Sigmoid colon (tissue), 6 donors: ENCODE measurements at regions not wholly inside any gene's neighbourhood (a gene's known extent, or its start where the extent isn't known, plus 50 kb on each side); places are given as distances from the start of the nearest gene placed in this dataset.

Experiments
- DNase-seq: peaks from one replicate; pipeline ENCODE4 v3.0.0-alpha.2; 2019
- H3K27ac ChIP-seq, 4 donors: fragments of 200-600 bp; sonication (generic); one replicate each; pipeline ENCODE4 v1.5.1; 2016 to 2019; ENCODE audit warnings: mild to moderate bottlenecking in 1 of 4
- H3K27me3 ChIP-seq, 3 donors: fragments of 200-600 bp; sonication (generic); one replicate each; pipeline ENCODE4 v1.5.1; 2019; ENCODE audit warnings: mild to moderate bottlenecking in 1 of 3
- H3K36me3 ChIP-seq, 4 donors: fragments of 200-600 bp; sonication (generic); one replicate each; pipeline ENCODE4 v1.5.1; 2016 to 2019
- H3K4me1 ChIP-seq, 4 donors: fragments of 200-600 bp; sonication (generic); one replicate each; pipeline ENCODE4 v1.5.1; 2017 to 2019
- H3K4me3 ChIP-seq, 4 donors: fragments of 200-600 bp; sonication (generic); one replicate each; pipeline ENCODE4 v1.5.1; 2017 to 2019; ENCODE audit warnings: mild to moderate bottlenecking in 2 of 4, moderate library complexity in 1 of 4
- H3K9me3 ChIP-seq, 4 donors: fragments of 200-600 bp in 3 of 4; sonication (generic) in 3 of 4; one replicate each; pipeline versions ENCODE4 v1.5.1 to v1.6.1; 2013 to 2019
- CTCF ChIP-seq, 4 experiments: fragments of 450-650 bp in 3 of 4; fragments of 200-600 bp in 1 of 4; IDR thresholded peaks; one replicate each; pipeline ENCODE4 v1.5.1; 2016 to 2019; ENCODE audit warnings: antibody characterized with exemption in 4 of 4, mild to moderate bottlenecking in 3 of 4, moderate library complexity in 2 of 4
- EP300 ChIP-seq, 4 donors: sonication (generic); formaldehyde crosslinking; IDR thresholded peaks; one replicate each; pipeline ENCODE4 v1.6.1; 2017; ENCODE audit warnings: antibody characterized with exemption in 4 of 4
- POLR2A ChIP-seq, 2 donors: fragments of 450-650 bp; IDR thresholded peaks; one replicate each; pipeline ENCODE4 v1.6.1; 2016; ENCODE audit warnings: antibody characterized with exemption in 2 of 2, mild to moderate bottlenecking in 2 of 2, moderate library complexity in 2 of 2
- POLR2AphosphoS5 ChIP-seq, 4 donors: sonication (generic); formaldehyde crosslinking; IDR thresholded peaks; one replicate each; pipeline ENCODE4 v1.6.1; 2017; ENCODE audit warnings: antibody characterized with exemption in 4 of 4
- WGBS, 2 donors: extraction: QIAGEN DNeasy Blood & Tissue Kit; methylation state at CpG; one replicate each; pipeline ENCODE4 v1.1.7; 2013; 5-methylcytosine and 5-hydroxymethylcytosine counted together
- intact Hi-C: fragments of 100-400 bp; cut with DNase I; formaldehyde crosslinking; loops from one replicate; pipeline ENCODE4 v1.15.1; 2023
- donor health status: healthy with polysubstance abuse.
- donor health status: healthy.

DNA sequence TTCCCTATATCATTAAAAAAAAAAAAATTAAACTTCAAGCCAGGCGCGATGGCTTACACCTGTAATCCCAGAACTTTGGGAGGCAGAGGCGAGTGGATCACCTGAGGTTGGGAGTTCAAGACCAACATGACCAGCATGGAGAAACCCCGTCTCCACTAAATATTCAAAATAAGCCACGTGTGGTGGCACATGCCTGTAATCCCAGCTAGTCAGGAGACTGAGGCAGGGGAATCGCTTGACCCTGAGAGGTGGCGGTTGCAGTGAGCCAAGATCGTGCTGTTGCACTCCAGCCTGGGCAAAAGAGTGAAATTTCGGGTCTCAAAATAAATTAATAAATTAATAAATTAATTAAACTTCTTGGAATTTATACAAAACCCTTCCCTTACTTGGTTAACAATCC lies 358.6 kb upstream of the CDH9 start:
- no peaks in the 10 kb centered on the region for H3K9me3 ChIP-seq
- no peaks in the 10 kb centered on the region for H3K27me3 ChIP-seq
- no peak for TF ChIP-seq POLR2A (IDR thresholded peaks at IDR 0.05)
- no peak overlapping the region for H3K27ac ChIP-seq
- no peak for DNase-seq
- no peaks in the 10 kb centered on the region for H3K36me3 ChIP-seq
- 91 to 94% methylated on average over 9 of the region's 9 CpGs for WGBS, 2 donors
- no peak overlapping the region for H3K4me3 ChIP-seq
- intact Hi-C loops = no loop called here
- H3K4me1 ChIP-seq = no peaks in the 10 kb centered on the region

DNA sequence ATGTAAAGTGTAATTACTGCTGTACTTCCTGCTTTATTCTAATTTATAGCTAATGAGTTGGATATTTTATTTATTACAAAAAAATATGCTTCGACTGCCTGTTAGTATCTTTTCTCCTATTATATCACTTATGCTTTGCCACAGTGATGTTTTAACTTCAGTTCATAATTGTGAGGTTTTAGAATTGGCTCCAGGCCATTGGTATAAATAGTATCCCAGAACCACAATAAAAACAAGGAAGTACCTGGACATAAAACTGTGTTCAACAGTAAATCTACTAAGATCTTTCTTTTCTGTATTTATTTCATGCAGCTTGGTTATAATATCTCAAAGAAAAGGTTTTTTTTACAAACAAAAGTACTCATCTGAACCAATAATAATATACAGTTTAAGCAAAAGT lies 354.3 kb upstream of the CDH9 start:
- Histone ChIP-seq H3K9me3 (no peaks in the 10 kb centered on the region), H3K36me3 (no peaks in the 10 kb centered on the region), H3K4me1 (no peaks in the 10 kb centered on the region), H3K27ac (no peak overlapping the region), H3K4me3 (no peak overlapping the region), H3K27me3 (no peaks in the 10 kb centered on the region)
- intact Hi-C loops = no loop called here
- DNase-seq = no peak
- TF ChIP-seq CTCF (IDR thresholded peaks at IDR 0.05) (no peak), POLR2A (IDR thresholded peaks at IDR 0.05) (no peak), POLR2AphosphoS5 (IDR thresholded peaks at IDR 0.05) (no peak)
- 45 to 71% methylated on average over 1 of the region's 1 CpG for WGBS, 2 donors

DNA sequence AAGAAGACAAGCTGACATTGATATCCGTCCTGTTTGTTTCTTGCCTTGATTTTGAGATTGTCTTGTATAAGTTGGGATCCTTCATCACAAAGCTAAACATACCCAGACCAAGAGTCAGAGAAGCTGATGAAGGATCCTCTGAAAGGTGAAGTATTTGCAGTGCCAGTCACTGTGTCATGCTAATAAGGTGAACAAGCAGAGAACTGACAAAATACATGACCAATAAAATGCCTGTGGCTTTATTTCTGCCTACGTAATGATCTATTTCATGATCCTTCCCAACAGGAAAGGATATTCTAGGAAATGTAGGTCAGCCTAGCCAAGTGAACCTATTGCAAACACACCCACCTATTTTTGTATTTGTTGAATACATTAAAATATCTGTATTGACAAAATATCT lies 351.3 kb upstream of the CDH9 start:
- no peaks in the 10 kb centered on the region for H3K36me3 ChIP-seq
- WGBS, 2 donors = 85 to 87% methylated on average over 2 of the region's 2 CpGs
- intact Hi-C loops = no loop called here
- H3K9me3 ChIP-seq = no peaks in the 10 kb centered on the region
- no peak for DNase-seq
- TF ChIP-seq POLR2AphosphoS5 (IDR thresholded peaks at IDR 0.05) (no peak), POLR2A (IDR thresholded peaks at IDR 0.05) (no peak), CTCF (IDR thresholded peaks at IDR 0.05) (no peak), EP300 (IDR thresholded peaks at IDR 0.05) (no peak)
- H3K27me3 ChIP-seq = no peaks in the 10 kb centered on the region
- no peak overlapping the region for H3K27ac ChIP-seq
- H3K4me3 ChIP-seq = no peak overlapping the region
- no peaks in the 10 kb centered on the region for H3K4me1 ChIP-seq

DNA sequence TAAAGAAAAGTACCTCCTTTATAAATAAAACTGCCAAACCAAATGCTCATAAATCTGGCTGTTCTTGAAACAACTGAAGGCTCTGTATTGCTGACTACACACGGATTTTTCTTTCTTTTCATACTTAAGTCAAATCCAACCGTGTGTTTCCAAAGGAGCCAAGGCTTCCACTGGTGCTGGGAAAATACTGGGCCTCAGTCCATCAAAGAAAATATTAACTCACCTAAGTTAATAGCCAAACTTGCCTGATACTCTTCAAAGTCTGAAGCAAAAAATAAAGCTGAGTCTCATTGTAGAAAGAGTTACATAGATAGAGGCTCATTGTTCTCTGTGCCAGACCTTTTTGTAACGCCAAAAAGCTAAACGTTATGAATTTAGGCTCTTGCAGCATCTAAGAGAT lies 350.4 kb upstream of the CDH9 start:
- no peaks in the 10 kb centered on the region for H3K27me3 ChIP-seq
- DNase-seq = no peak
- 61 to 65% methylated on average over 4 of the region's 4 CpGs for WGBS, 2 donors
- H3K36me3 ChIP-seq = no peaks in the 10 kb centered on the region
- H3K9me3 ChIP-seq = no peaks in the 10 kb centered on the region
- H3K4me3 ChIP-seq = no peak overlapping the region
- H3K27ac ChIP-seq = no peak overlapping the region
- no peak for TF ChIP-seq EP300 (IDR thresholded peaks at IDR 0.05)
- no peak for TF ChIP-seq POLR2AphosphoS5 (IDR thresholded peaks at IDR 0.05)
- no peak for TF ChIP-seq POLR2A (IDR thresholded peaks at IDR 0.05)
- no peak for TF ChIP-seq CTCF (IDR thresholded peaks at IDR 0.05)
- H3K4me1 ChIP-seq = no peaks in the 10 kb centered on the region
- intact Hi-C loops = no loop called here

DNA sequence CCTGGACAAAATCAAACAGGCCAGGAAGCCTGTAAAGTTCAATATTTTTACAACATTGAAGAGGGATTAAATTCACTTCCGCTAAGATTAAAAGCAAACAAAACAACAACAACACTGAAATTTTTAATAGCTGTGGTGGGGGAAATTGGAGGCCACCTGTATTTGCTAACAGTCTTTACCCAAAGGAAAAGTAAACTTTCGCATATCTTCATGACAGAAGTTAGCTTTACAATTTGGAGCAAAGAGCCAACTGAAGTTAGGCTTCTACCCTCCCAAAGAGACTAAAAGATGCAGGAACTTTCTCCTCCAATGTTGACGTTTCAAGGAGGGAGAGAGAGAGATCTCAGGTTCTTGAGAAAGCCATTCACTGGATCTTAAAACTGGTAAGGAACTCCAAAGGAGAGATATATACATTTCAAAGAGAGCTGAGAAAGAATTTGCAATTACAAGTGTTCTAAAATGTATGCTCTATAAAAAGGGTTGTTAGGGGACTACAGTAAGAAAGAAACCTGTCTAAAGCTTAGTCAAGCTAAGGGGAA lies 349.2 kb upstream of the CDH9 start:
- H3K36me3 ChIP-seq = no peaks in the 10 kb centered on the region
- no peaks in the 10 kb centered on the region for H3K4me1 ChIP-seq
- H3K9me3 ChIP-seq = no peaks in the 10 kb centered on the region
- no peak for TF ChIP-seq POLR2AphosphoS5 (IDR thresholded peaks at IDR 0.05)
- TF ChIP-seq EP300 (IDR thresholded peaks at IDR 0.05) = no peak
- TF ChIP-seq CTCF (IDR thresholded peaks at IDR 0.05) = no peak
- TF ChIP-seq POLR2A (IDR thresholded peaks at IDR 0.05) = no peak
- no peak for DNase-seq
- H3K4me3 ChIP-seq = no peak overlapping the region
- no peaks in the 10 kb centered on the region for H3K27me3 ChIP-seq
- 43 to 66% methylated on average over 3 of the region's 3 CpGs for WGBS, 2 donors
- H3K27ac ChIP-seq = no peak overlapping the region
- intact Hi-C loops = no loop called here
